ENCODE measurements at regions not wholly inside any gene's neighbourhood (a gene's known extent, or its start where the extent isn't known, plus 50 kb on each side); places are given as distances from the start of the nearest gene placed in this dataset.

- DNase-seq (ENCODE audit: extremely low read depth, low read depth): no peak
Measured at GRCh38 chr3:86182606-86183005, 808.3 kb downstream of the VGLL3 start.

- peak; percentile 35 for DNase-seq (ENCODE audit: extremely low read depth, low read depth)
Measured at GRCh38 chr3:86180696-86181095, 810.3 kb downstream of the VGLL3 start.

GRCh38 chr3:86178095-86178494 lies 812.9 kb downstream of the VGLL3 start:
- DNase-seq (ENCODE audit: extremely low read depth, low read depth): no peak

GRCh38 chr3:86176445-86176784 lies 814.5 kb downstream of the VGLL3 start:
- no peak for DNase-seq (ENCODE audit: extremely low read depth, low read depth)

GRCh38 chr3:86175593-86176444 lies 815.1 kb downstream of the VGLL3 start:
- no peak for DNase-seq (ENCODE audit: extremely low read depth, low read depth)

DNA sequence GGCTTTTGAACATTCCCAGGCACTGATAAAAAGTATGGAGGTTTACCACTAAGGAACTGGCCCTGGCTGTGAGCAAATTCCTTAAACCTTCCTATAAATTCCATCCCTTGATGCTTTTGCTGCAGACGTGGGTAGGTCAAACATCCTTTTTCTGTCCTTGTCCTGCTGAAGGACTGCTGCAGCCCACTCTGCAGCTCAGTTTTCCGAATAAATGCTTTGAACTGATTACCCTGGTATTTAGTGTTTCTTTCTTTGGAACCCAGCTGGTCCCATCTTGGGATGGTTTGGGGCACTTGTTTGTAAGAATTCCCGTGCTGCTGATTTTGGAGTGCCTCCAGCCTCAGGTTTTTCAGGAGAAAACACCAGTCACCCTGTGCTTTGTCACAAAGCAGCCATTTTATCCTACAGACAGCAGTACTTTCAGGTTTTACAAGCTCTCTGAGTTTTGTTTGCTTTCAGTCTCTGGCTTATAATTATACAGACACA lies 815.9 kb downstream of the VGLL3 start:
- no peak for DNase-seq (ENCODE audit: extremely low read depth, low read depth)

DNA sequence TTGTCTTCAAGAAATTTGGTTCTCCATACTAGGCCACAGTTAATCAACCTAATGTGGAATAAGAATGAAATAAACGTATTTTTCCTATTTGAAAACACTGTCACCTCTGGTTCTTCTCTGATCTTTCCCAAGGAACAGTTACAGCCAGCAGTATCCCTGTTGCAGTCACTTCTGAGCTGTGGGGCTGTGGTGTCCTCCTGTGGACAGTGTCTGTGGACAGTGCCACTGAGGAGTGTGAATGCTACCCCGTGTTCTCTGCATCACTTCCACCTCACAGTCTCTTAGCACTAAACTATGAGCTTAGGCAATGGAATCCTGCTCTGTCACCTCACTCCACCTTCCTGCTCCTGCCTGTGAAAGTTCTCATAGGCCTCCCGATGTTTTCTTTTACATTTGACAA lies 817.5 kb downstream of the VGLL3 start:
- DNase-seq (ENCODE audit: extremely low read depth, low read depth): no peak

GRCh38 chr3:86168512-86168911 lies 822.4 kb downstream of the VGLL3 start:
- no peak for DNase-seq (ENCODE audit: extremely low read depth, low read depth)

DNA sequence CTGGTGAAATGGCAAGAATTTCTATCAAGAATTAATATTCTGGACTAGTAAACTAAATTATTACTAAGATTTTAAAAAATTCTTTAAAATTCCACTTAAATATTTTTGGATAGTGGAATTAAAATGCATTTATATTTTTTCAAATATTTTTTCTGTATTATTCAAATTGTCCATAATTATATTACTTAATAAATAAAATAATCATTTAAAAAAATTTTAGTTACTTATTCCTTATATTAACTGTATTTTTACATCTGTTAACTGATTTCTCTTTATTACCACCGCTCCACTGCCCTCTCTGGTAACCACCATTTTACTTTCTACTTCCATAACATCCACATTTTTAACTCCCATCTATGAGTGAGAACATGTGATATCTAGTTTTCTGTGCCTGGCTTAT lies 828.4 kb downstream of the VGLL3 start:
- no peak for DNase-seq (ENCODE audit: extremely low read depth, low read depth)

GRCh38 chr3:86161493-86161892 lies 829.5 kb downstream of the VGLL3 start:
- DNase-seq (ENCODE audit: extremely low read depth, low read depth): no peak

DNA sequence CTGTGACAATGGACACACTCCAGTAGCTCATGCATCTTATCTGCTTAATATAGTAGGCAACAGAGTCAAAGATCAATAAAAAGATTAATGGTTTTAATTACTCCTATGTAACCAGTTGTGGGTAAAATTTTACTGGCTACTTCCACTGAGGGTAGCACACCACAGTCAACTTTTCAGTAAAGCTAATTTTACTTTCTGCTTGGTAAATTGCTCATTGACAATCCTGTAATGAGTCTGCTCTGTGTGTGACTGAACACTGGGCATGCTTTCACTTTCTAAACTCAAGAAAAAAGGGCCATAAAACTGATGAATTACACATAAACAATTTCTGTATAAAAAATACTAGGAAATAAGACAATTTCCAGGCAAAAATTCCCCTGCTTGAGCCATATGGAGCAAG lies 838.3 kb downstream of the VGLL3 start:
- no peak for DNase-seq (ENCODE audit: extremely low read depth, low read depth)

- no peak for DNase-seq (ENCODE audit: extremely low read depth, low read depth)
Measured at GRCh38 chr3:86149054-86149453, 841.9 kb downstream of the VGLL3 start.

DNA sequence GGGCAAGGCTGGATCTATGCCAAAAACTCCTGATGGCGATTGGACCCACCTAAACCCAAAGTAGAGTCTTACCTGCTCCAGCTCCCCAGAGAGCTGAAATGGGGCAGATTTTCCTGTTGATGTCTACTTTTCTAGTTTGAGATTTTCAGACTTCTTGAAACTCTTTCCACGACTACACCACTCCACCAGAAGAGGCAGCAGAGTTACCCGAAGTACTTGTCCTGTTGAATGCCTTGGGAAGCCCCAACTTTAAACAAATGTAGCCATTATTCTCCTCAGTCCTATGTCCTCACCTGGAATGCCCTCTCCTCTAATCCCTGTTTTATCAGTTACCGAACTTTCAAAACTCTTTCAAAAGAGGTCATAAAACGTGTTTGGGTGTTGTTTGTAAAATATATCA lies 843.8 kb downstream of the VGLL3 start:
- DNase-seq (ENCODE audit: extremely low read depth, low read depth): no peak

DNA sequence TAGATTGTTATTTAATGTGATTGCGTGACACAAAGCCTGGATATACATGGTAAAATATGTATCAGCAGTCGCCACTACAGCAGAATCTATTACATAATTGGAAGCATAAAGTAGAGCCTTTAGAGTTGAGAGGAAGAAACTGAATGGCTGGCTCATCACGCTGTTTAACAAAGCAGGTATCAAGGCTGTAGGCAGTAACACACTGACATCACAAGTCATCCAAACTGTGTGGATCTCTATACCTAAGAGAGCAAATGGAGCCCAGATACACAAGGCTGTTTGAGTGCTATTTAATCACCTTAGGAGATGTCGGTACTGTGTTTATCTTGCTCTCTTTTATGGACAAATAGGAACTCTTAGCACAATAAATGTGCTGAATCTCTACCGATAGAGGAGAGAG lies 864.4 kb downstream of the VGLL3 start:
- no peak for DNase-seq (ENCODE audit: extremely low read depth, low read depth)

Small RNAs in the stretch of these regions (small RNA-seq; reads per million reads assigned to genes)
- gene AC108706.1 (0 reads per million in 2 experiments), gene RNU6-1129P (0 reads per million in 2 experiments)

All from NCI-H460 (cell line).